Naive thymus-derived CD4-positive, alpha-beta T cell (primary cell): ENCODE measurements at regions not wholly inside any gene's neighbourhood (a gene's known extent, or its start where the extent isn't known, plus 50 kb on each side); places are given as distances from the start of the nearest gene placed in this dataset.

Experiments used
- ATAC-seq: fragments of 150-1000 bp; cut with Tn5 transposase; 2 replicates; pipeline ENCODE4 v1.10.0; 2021; ENCODE audit warnings: mild to moderate bottlenecking, moderate library complexity
- CTCF ChIA-PET: fragments of 350-600 bp; sonication (Branson Sonifier 250); formaldehyde crosslinking; loops from one replicate; lab custom pipeline; 2021; ENCODE audit warnings: antibody characterized with exemption; lab: Charles Lee
- POLR2A ChIA-PET: fragments of 350-600 bp; sonication (Branson Sonifier 250); formaldehyde crosslinking; loops from one replicate; lab custom pipeline; 2021; ENCODE audit warnings: antibody characterized with exemption, inconsistent platforms; lab: Charles Lee
- DNase-seq, 9 donors: peaks; one replicate each; pipeline versions ENCODE4 v3.0.0 to v3.0.0-alpha.2; 2020 to 2022; ENCODE audit warnings: mixed read lengths in 1 of 9
- H3K27ac ChIP-seq: one replicate; pipeline ENCODE4 v1.7.0; 2013; ENCODE audit warnings: mild to moderate bottlenecking, low read depth, low read length, moderate library complexity
- H3K27me3 ChIP-seq, 2 donors: one replicate each; pipeline ENCODE4 v1.7.0; 2013; ENCODE audit warnings: low read length in 2 of 2, mild to moderate bottlenecking in 2 of 2, moderate library complexity in 2 of 2; ENCODE audit not compliant: control insufficient read depth in 2 of 2, insufficient read depth in 2 of 2
- H3K36me3 ChIP-seq, 3 experiments: 1 replicate in 2 of 3; 2 replicates in 1 of 3; pipeline ENCODE4 v1.7.0; 2013; ENCODE audit warnings: low read length in 3 of 3, mild to moderate bottlenecking in 3 of 3, moderate library complexity in 1 of 3; ENCODE audit not compliant: insufficient read depth in 3 of 3, control insufficient read depth in 2 of 3
- H3K4me1 ChIP-seq, 2 donors: one replicate each; pipeline ENCODE4 v1.7.0; 2013; ENCODE audit warnings: low read length in 2 of 2, mild to moderate bottlenecking in 2 of 2, moderate library complexity in 1 of 2; ENCODE audit not compliant: control insufficient read depth in 2 of 2, insufficient read depth in 2 of 2
- H3K4me3 ChIP-seq: 2 replicates; pipeline ENCODE4 v1.7.0; 2013; ENCODE audit warnings: mild to moderate bottlenecking, low read length
- H3K9me3 ChIP-seq, 3 experiments: 1 replicate in 2 of 3; 2 replicates in 1 of 3; pipeline ENCODE4 v1.7.0; 2013; ENCODE audit warnings: low read length in 3 of 3; ENCODE audit not compliant: control insufficient read depth in 2 of 3
- H3K27ac Mint-ChIP-seq, 9 donors: one replicate each; pipeline ENCODE4 v1.8.0; 2020 to 2022; ENCODE audit warnings: mixed read lengths in 9 of 9, mild to moderate bottlenecking in 8 of 9, moderate library complexity in 5 of 9, inconsistent platforms in 2 of 9
- H3K27me3 Mint-ChIP-seq, 5 donors: one replicate each; pipeline ENCODE4 v1.8.0; 2021 to 2022; ENCODE audit warnings: mixed read lengths in 5 of 5, mild to moderate bottlenecking in 1 of 5
- H3K36me3 Mint-ChIP-seq, 5 donors: one replicate each; pipeline ENCODE4 v1.8.0; 2020 to 2022; ENCODE audit warnings: mixed read lengths in 5 of 5, mild to moderate bottlenecking in 3 of 5, inconsistent platforms in 1 of 5
- H3K4me1 Mint-ChIP-seq, 7 donors: one replicate each; pipeline ENCODE4 v1.8.0; 2020 to 2022; ENCODE audit warnings: mixed read lengths in 7 of 7, mild to moderate bottlenecking in 3 of 7, inconsistent platforms in 1 of 7
- H3K4me3 Mint-ChIP-seq, 10 donors: one replicate each; pipeline ENCODE4 v1.8.0; 2020 to 2022; ENCODE audit warnings: mild to moderate bottlenecking in 10 of 10, mixed read lengths in 10 of 10, moderate library complexity in 6 of 10, inconsistent platforms in 2 of 10
- H3K9me3 Mint-ChIP-seq, 11 donors: one replicate each; pipeline ENCODE4 v1.8.0; 2020 to 2022; ENCODE audit warnings: mixed read lengths in 11 of 11, mild to moderate bottlenecking in 4 of 11, inconsistent platforms in 1 of 11, moderate library complexity in 1 of 11
- intact Hi-C, 2 donors: fragments of 100-400 bp; cut with micrococcal nuclease; formaldehyde crosslinking; loops; one replicate each; pipeline ENCODE4 v1.15.1; 2023

- Histone ChIP-seq H3K4me3 (no peak overlapping the region), H3K27ac (no peak overlapping the region), H3K9me3 (no peaks in the 10 kb centered on the region), H3K4me1 (no peaks in the 10 kb centered on the region), H3K36me3 (no peaks in the 10 kb centered on the region), H3K27me3 (no peaks in the 10 kb centered on the region)
- peaks cover 0 to 4% (median 0%) of the 10 kb centered on the region in 11 donors for H3K9me3 Mint-ChIP-seq
- peak overlapping the region in 5 of 10 donors; percentile 1 to 60 (median 23) for H3K4me3 Mint-ChIP-seq
- intact Hi-C loops, result no loop called here
- peaks cover 12 to 24% (median 20%) of the 10 kb centered on the region in 7 donors for H3K4me1 Mint-ChIP-seq
- POLR2A ChIA-PET, result no interaction called here
- peaks cover 3 to 38% (median 20%) of the 10 kb centered on the region in 5 donors for H3K27me3 Mint-ChIP-seq
- ATAC-seq, result peak; percentile 37
- H3K36me3 Mint-ChIP-seq, result peaks cover 0 to 2% (median 0%) of the 10 kb centered on the region in 5 donors
- no peak for DNase-seq
- CTCF ChIA-PET, result no interaction called here
- peak overlapping the region in 2 of 9 donors; percentile 1 to 83 for H3K27ac Mint-ChIP-seq
Observed at GRCh38 chr2:217160978-217161973, 301.4 kb upstream of the TNP1 start.

GRCh38 chr2:217160103-217160743 lies 300.4 kb upstream of the TNP1 start:
- Mint-ChIP-seq H3K9me3 (peaks cover 0 to 4% (median 0%) of the 10 kb centered on the region in 11 donors), H3K4me3 (no peak overlapping the region), H3K27me3 (peaks cover 3 to 38% (median 20%) of the 10 kb centered on the region in 5 donors), H3K36me3 (peaks cover 0 to 2% (median 0%) of the 10 kb centered on the region in 5 donors), H3K4me1 (peaks cover 12 to 24% (median 20%) of the 10 kb centered on the region in 7 donors), H3K27ac (no peak overlapping the region)
- intact Hi-C loops, result no loop called here
- no peaks in the 10 kb centered on the region for H3K36me3 ChIP-seq
- H3K4me1 ChIP-seq, result no peaks in the 10 kb centered on the region
- CTCF ChIA-PET, result no interaction called here
- POLR2A ChIA-PET, result no interaction called here
- DNase-seq, result no peak
- H3K9me3 ChIP-seq, result no peaks in the 10 kb centered on the region
- ATAC-seq, result no peak
- H3K27ac ChIP-seq, result no peak overlapping the region
- H3K4me3 ChIP-seq, result no peak overlapping the region
- no peaks in the 10 kb centered on the region for H3K27me3 ChIP-seq

- intact Hi-C loops, result no loop called here
- no peak overlapping the region for H3K4me3 ChIP-seq
- H3K9me3 ChIP-seq, result no peaks in the 10 kb centered on the region
- no peak overlapping the region for H3K27ac Mint-ChIP-seq
- peaks cover 3 to 30% (median 16%) of the 10 kb centered on the region in 5 donors for H3K27me3 Mint-ChIP-seq
- POLR2A ChIA-PET, result no interaction called here
- no peaks in the 10 kb centered on the region for H3K36me3 ChIP-seq
- no peak overlapping the region for H3K4me3 Mint-ChIP-seq
- H3K9me3 Mint-ChIP-seq, result peaks cover 0 to 4% (median 0%) of the 10 kb centered on the region in 11 donors
- H3K27ac ChIP-seq, result no peak overlapping the region
- no peaks in the 10 kb centered on the region for H3K36me3 Mint-ChIP-seq
- H3K27me3 ChIP-seq, result no peaks in the 10 kb centered on the region
- no peak for ATAC-seq
- no peaks in the 10 kb centered on the region for H3K4me1 ChIP-seq
- CTCF ChIA-PET, result no interaction called here
- no peak for DNase-seq
- peaks cover 12 to 24% (median 20%) of the 10 kb centered on the region in 7 donors for H3K4me1 Mint-ChIP-seq
Observed at GRCh38 chr2:217158928-217159327, 299.1 kb upstream of the TNP1 start.

- no peak for ATAC-seq
- no peak for DNase-seq
- ChIA-PET CTCF (no interaction called here), POLR2A (no interaction called here)
- H3K9me3 ChIP-seq, result no peaks in the 10 kb centered on the region
- H3K36me3 Mint-ChIP-seq, result no peaks in the 10 kb centered on the region
- H3K4me1 ChIP-seq, result no peaks in the 10 kb centered on the region
- H3K4me1 Mint-ChIP-seq, result peaks cover 10 to 16% (median 16%) of the 10 kb centered on the region in 7 donors
- no peak overlapping the region for H3K27ac Mint-ChIP-seq
- no peak overlapping the region for H3K27ac ChIP-seq
- intact Hi-C loops, result no loop called here
- H3K9me3 Mint-ChIP-seq, result peaks cover 0 to 4% (median 0%) of the 10 kb centered on the region in 11 donors
- no peaks in the 10 kb centered on the region for H3K27me3 ChIP-seq
- no peak overlapping the region for H3K4me3 Mint-ChIP-seq
- no peak overlapping the region for H3K4me3 ChIP-seq
- H3K27me3 Mint-ChIP-seq, result peaks cover 3 to 26% (median 17%) of the 10 kb centered on the region in 5 donors
- H3K36me3 ChIP-seq, result no peaks in the 10 kb centered on the region
Observed at GRCh38 chr2:217157581-217157980, 297.7 kb upstream of the TNP1 start.

- H3K9me3 Mint-ChIP-seq, result peaks cover 0 to 4% (median 0%) of the 10 kb centered on the region in 11 donors
- ATAC-seq, result no peak
- H3K9me3 ChIP-seq, result no peaks in the 10 kb centered on the region
- H3K4me3 Mint-ChIP-seq, result no peak overlapping the region
- no peaks in the 10 kb centered on the region for H3K36me3 Mint-ChIP-seq
- peaks cover 3 to 20% (median 17%) of the 10 kb centered on the region in 5 donors for H3K27me3 Mint-ChIP-seq
- no peak overlapping the region for H3K27ac Mint-ChIP-seq
- intact Hi-C loops, result no loop called here
- ChIA-PET CTCF (no interaction called here), POLR2A (no interaction called here)
- H3K27ac ChIP-seq, result no peak overlapping the region
- H3K4me3 ChIP-seq, result no peak overlapping the region
- peaks cover 2 to 9% (median 8%) of the 10 kb centered on the region in 7 donors for H3K4me1 Mint-ChIP-seq
- no peak for DNase-seq
- H3K4me1 ChIP-seq, result no peaks in the 10 kb centered on the region
- H3K36me3 ChIP-seq, result no peaks in the 10 kb centered on the region
- H3K27me3 ChIP-seq, result no peaks in the 10 kb centered on the region
Observed at GRCh38 chr2:217156801-217157200, 296.9 kb upstream of the TNP1 start.

GRCh38 chr2:217154923-217155322 lies 295.1 kb upstream of the TNP1 start:
- no peaks in the 10 kb centered on the region for H3K4me1 Mint-ChIP-seq
- no peaks in the 10 kb centered on the region for H3K4me1 ChIP-seq
- intact Hi-C loops, result no loop called here
- H3K4me3 Mint-ChIP-seq, result no peak overlapping the region
- peaks cover 0 to 4% (median 0%) of the 10 kb centered on the region in 11 donors for H3K9me3 Mint-ChIP-seq
- ATAC-seq (no peak), DNase-seq (no peak)
- no peaks in the 10 kb centered on the region for H3K27me3 ChIP-seq
- H3K27me3 Mint-ChIP-seq, result peaks cover 0 to 17% (median 12%) of the 10 kb centered on the region in 5 donors
- H3K36me3 Mint-ChIP-seq, result no peaks in the 10 kb centered on the region
- no peak overlapping the region for H3K27ac ChIP-seq
- H3K27ac Mint-ChIP-seq, result no peak overlapping the region
- H3K4me3 ChIP-seq, result no peak overlapping the region
- no peaks in the 10 kb centered on the region for H3K36me3 ChIP-seq
- POLR2A ChIA-PET, result no interaction called here
- CTCF ChIA-PET, result no interaction called here
- H3K9me3 ChIP-seq, result no peaks in the 10 kb centered on the region
